ENCODE measurements at regions not wholly inside any gene's neighbourhood (a gene's known extent, or its start where the extent isn't known, plus 50 kb on each side); places are given as distances from the start of the nearest gene placed in this dataset.

- TF ChIP-seq CBX8 (IDR thresholded peaks at IDR 0.05; ENCODE audit: borderline replicate concordance, low read depth, low read length) (no peak), EZH2 (IDR thresholded peaks at IDR 0.05; ENCODE audit: low read depth, low read length, severe bottlenecking) (no peak), KDM5A (IDR thresholded peaks at IDR 0.05; ENCODE audit: low read length) (no peak)
Observed at GRCh38 chr6:143570147-143570853, 58.8 kb upstream of the FUCA2 start.

Data from H1 (cell line).